ENCODE measurements at regions not wholly inside any gene's neighbourhood (a gene's known extent, or its start where the extent isn't known, plus 50 kb on each side); places are given as distances from the start of the nearest gene placed in this dataset.

DNA sequence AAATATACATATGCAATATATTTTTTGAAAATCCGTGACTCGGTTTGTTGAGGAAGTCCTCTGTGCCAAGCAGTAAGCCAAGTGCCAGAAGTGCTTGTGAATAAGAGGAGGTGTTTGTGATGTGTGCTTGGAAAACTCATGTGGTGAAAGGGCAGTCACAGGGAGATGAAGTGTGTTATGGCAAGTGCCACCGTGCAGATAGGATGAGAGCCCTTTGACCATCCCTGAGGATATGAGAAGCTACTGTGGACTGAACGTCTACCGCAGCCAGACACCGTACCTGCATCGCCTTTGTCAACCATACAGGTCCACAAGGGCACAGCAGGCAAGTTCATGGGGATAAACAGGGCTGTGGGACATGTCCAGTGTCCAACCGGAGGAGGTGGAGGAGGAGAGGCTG lies 288.9 kb upstream of the MYT1L start:
- TF ChIP-seq POLR2A (IDR thresholded peaks at IDR 0.05; ENCODE audit: low read depth) (no peak), POLR2AphosphoS5 (IDR thresholded peaks at IDR 0.05) (no peak)
